GM19238 (cell line): ENCODE measurements at regions not wholly inside any gene's neighbourhood (a gene's known extent, or its start where the extent isn't known, plus 50 kb on each side); places are given as distances from the start of the nearest gene placed in this dataset.
"Not testable (repeated sequence)": the region's sequence is repeated elsewhere in the genome, so short reads cannot be mapped to it uniquely, and the experiment has no call there.

ENCODE experiments used
- DNase-seq: peaks from one replicate; pipeline ENCODE4 v3.0.0; 2011; ENCODE audit warnings: low spot score; ENCODE audit not compliant: insufficient read length

- DNase-seq, result no peak
These were observed 168.2 kb downstream of the KCNS3 start for GRCh38 chr2:18046558-18047212.

- no peak for DNase-seq
These were observed 167.6 kb downstream of the KCNS3 start for GRCh38 chr2:18046017-18046416.

DNA sequence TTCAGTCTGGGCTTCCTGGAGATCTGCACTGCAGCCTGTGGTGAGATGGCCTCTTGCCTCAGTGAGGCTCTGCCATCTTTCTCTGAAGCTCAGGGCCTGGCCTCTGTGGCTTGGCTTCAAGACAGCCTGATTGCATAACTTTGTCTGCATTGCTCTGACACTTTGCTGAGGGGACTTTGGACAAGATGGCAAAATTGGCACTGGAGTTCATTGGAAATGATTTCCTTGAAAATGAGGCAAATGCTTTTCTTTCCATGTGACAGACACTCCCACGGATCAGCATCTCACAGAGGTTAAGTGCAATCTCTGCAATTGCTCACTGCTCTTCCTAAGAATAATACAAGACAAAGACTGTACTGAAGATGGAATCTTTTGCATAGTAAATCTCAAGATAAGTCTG, 166.8 kb downstream of the KCNS3 start:
- no peak for DNase-seq

GRCh38 chr2:18017381-18017780, 138.9 kb downstream of the KCNS3 start:
- not testable (repeated sequence) for DNase-seq

DNA sequence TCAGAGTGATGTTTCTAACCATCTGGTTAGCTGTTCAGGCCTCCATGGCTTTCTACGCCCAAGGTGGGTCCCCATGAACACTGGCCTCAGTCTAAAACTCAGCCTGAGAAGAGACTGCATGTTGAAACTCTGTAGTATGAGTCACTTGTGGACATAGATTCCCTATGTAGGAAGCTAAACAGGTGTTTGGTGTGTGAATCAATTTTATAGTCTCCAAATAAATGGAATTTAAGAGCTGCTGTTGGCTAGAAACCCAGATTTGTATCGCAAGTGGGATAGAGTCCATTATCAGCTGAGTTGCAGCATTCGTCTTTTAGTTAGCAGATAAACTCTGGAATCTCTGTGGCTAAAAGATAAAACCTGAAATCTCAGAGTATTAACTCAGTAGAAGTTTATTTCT, 131.4 kb downstream of the KCNS3 start:
- DNase-seq, result no peak

DNA sequence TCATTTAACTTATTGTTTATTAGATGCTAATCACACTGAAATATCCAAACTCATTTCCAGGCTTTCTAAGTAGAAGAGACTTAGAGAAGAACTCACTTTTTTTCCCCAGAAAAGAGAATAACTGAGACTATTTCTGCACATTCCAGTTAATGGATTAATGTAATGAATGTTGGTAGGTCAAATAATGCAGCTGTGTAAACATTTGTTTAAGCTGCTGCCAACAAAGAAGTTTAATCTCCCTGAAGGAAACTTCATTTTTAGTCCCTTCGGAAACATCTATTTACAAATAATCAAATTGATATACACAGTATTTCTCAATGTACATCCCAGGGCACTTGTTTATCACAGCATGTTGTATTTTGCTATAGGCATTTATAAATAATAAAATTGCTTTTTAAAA, 126.9 kb downstream of the KCNS3 start:
- DNase-seq, result no peak

GRCh38 chr2:18001671-18002070, 123.2 kb downstream of the KCNS3 start:
- no peak for DNase-seq

DNA sequence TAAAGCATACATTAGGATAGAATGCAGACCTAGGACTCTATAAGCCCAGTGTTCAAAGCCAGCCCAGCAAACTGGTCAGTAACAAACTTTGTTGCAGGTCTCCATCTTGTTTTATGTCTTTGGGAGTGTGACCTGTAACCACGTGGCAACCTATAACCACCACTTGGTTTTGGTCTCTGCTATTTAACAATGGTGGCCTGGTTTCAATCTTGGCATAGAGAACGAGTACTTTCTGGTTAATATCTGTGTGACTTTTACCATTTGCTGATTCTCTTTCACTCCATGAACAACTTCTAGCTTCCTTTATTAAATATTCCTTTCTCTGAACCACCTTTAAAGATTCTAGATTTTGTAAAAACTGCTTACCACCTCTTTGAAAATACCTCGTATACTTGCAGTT, 118.5 kb downstream of the KCNS3 start:
- DNase-seq, result no peak

- DNase-seq, result no peak
These were observed 117.1 kb downstream of the KCNS3 start for GRCh38 chr2:17995593-17995992.
